HepG2 (cell line): ENCODE measurements at regions not wholly inside any gene's neighbourhood (a gene's known extent, or its start where the extent isn't known, plus 50 kb on each side); places are given as distances from the start of the nearest gene placed in this dataset.

Experiments used
- ATAC-seq: fragments of 200-7000 bp; cut with Tn5 transposase; 3 replicates; pipeline ENCODE4 v1.9.1; 2020; ENCODE audit warnings: mild to moderate bottlenecking, moderate library complexity
- BruUV-seq: library from RNA; stranded (reverse); fragments of 400-500 nt; replicated peaks from 2 replicates; lab custom pipeline; 2021; lab: Mats Ljungman, UMichigan
- CTCF ChIA-PET: fragments of 300-600 bp; formaldehyde crosslinking; extraction: SDS; loops from one replicate; lab custom pipeline; 2021; ENCODE audit warnings: low total read pairs, inconsistent platforms, low intra/inter-chr PET ratio; lab: Yijun Ruan, JAX
- POLR2A ChIA-PET: fragments of 350-600 bp; sonication (Branson Sonifier 250); formaldehyde crosslinking; loops from one replicate; lab custom pipeline; 2020; ENCODE audit warnings: antibody characterized with exemption, inconsistent platforms; lab: Yijun Ruan, JAX
- DNase-seq: peaks from one replicate; pipeline ENCODE4 v3.0.0-alpha.2; 2015; ENCODE audit warnings: low spot score
- FAIRE-seq: peaks from 3 replicates; lab custom pipeline; 2011; peaks lifted over from hg19 to GRCh38; lab: Jason Lieb, UNC
- H2AFZ ChIP-seq: one replicate; pipeline ENCODE4 v1.6.1; 2011; ENCODE audit warnings: low read length, inconsistent platforms
- H3K27ac ChIP-seq: fragments of 300-600 bp; 3 replicates; pipeline ENCODE4 v1.8.0; 2011; ENCODE audit warnings: mixed run types, mild to moderate bottlenecking, mixed read lengths, low read length, inconsistent platforms; ENCODE audit not compliant: insufficient read depth; ENCODE audit errors: extremely low read length
- H3K27me3 ChIP-seq, 2 experiments: fragments of 200-600 bp in 1 of 2; 2 replicates in 1 of 2; 3 replicates in 1 of 2; pipeline versions ENCODE4 v1.6.0 to v1.8.0; 2011; ENCODE audit warnings: low read length in 2 of 2, mild to moderate bottlenecking in 2 of 2, moderate library complexity in 2 of 2, inconsistent platforms in 1 of 2; ENCODE audit not compliant: insufficient read depth in 2 of 2, control insufficient read depth in 1 of 2
- H3K36me3 ChIP-seq, 2 experiments: fragments of 200-600 bp in 1 of 2; replicated peaks in 1 of 2; 2 replicates in 1 of 2; 3 replicates in 1 of 2; pipeline versions ENCODE4 v1.5.1 to v1.8.0; 2011; ENCODE audit warnings: low read length in 2 of 2, inconsistent platforms in 1 of 2; ENCODE audit not compliant: insufficient read depth in 2 of 2, control insufficient read depth in 1 of 2
- H3K4me1 ChIP-seq: 2 replicates; pipeline ENCODE4 v1.5.1; 2012; ENCODE audit warnings: low read length, inconsistent platforms; ENCODE audit not compliant: insufficient read depth
- H3K4me2 ChIP-seq: 2 replicates; pipeline ENCODE4 v1.6.0; 2011; ENCODE audit warnings: low read depth, low read length, inconsistent platforms
- H3K4me3 ChIP-seq, 3 experiments: fragments of 200-600 bp in 1 of 3; sonication (generic), shearing (Covaris generic) in 1 of 3; replicated peaks in 1 of 3; 2 replicates each; pipeline ENCODE4 v1.5.1; 2011 to 2016; ENCODE audit warnings: low read length in 3 of 3, inconsistent platforms in 2 of 3, low read depth in 2 of 3, mild to moderate bottlenecking in 2 of 3, control low read depth in 1 of 3, mixed read lengths in 1 of 3; ENCODE audit not compliant: insufficient read depth in 1 of 3
- H3K79me2 ChIP-seq: one replicate; pipeline ENCODE4 v1.6.1; 2011; ENCODE audit warnings: low read length, inconsistent platforms; ENCODE audit not compliant: insufficient read depth
- H3K9ac ChIP-seq: 2 replicates; pipeline ENCODE4 v1.6.0; 2011; ENCODE audit warnings: mild to moderate bottlenecking, low read depth, low read length, inconsistent platforms; ENCODE audit not compliant: insufficient read depth
- H3K9me3 ChIP-seq: 2 replicates; pipeline ENCODE4 v1.5.1; 2012; ENCODE audit warnings: mild to moderate bottlenecking, low read length
- H4K20me1 ChIP-seq: 2 replicates; pipeline ENCODE4 v1.6.0; 2011; ENCODE audit warnings: inconsistent platforms, mild to moderate bottlenecking, low read length, moderate library complexity; ENCODE audit not compliant: insufficient read depth
- AHR ChIP-seq: IDR thresholded peaks from 2 replicates; pipeline ENCODE4 v1.6.1; 2018; ENCODE audit warnings: missing genetic modification reagents, missing compliant biosample characterization
- CREBL2 ChIP-seq: sonication (generic); formaldehyde crosslinking; IDR thresholded peaks from 2 replicates; pipeline ENCODE4 v1.8.1; 2023; ENCODE audit warnings: missing genetic modification reagents, mild to moderate bottlenecking, borderline replicate concordance
- ZBTB40 ChIP-seq, 2 experiments: fragments of 450-650 bp in 1 of 2; sonication (generic) in 1 of 2; formaldehyde crosslinking in 1 of 2; IDR thresholded peaks; 2 replicates each; pipeline versions ENCODE4 v1.6.1 to v1.8.0; 2016 to 2022; ENCODE audit warnings: antibody characterized with exemption in 1 of 2, mild to moderate bottlenecking in 1 of 2, missing genetic modification reagents in 1 of 2
- ZFY ChIP-seq: sonication (generic); formaldehyde crosslinking; IDR thresholded peaks from 2 replicates; pipeline ENCODE4 v1.4.0; 2020; ENCODE audit warnings: missing genetic modification reagents
- ZNF331 ChIP-seq: sonication (generic); formaldehyde crosslinking; IDR thresholded peaks from 2 replicates; pipeline ENCODE4 v1.4.0; 2020; ENCODE audit warnings: missing genetic modification reagents
- ZNF484 ChIP-seq: sonication (generic); formaldehyde crosslinking; IDR thresholded peaks from 2 replicates; pipeline ENCODE4 v1.5.1; 2020; ENCODE audit warnings: mild to moderate bottlenecking, low read depth, missing genetic modification reagents, borderline replicate concordance
- whole genome bisulfite sequencing: methylation state at CpG from one replicate; pipeline ENCODE4 v1.1.6; 2017; ENCODE audit warnings: low lambda C conversion rate; 5-methylcytosine and 5-hydroxymethylcytosine counted together
- in situ Hi-C: cut with HindIII; loops from 2 replicates; pipeline ENCODE4 v1.10.0; 2017; ENCODE audit warnings: low pct_unique_long_range_greater_than_20kb; ENCODE audit not compliant: extremely low pct_ligation_motif_present
- intact Hi-C: fragments of 100-400 bp; cut with micrococcal nuclease; formaldehyde crosslinking; loops from one replicate; pipeline ENCODE4 v1.10.0; 2022; ENCODE audit not compliant: unreplicated experiment

GRCh38 chr6:170102582-170103481 lies 188.0 kb downstream of the DLL1 start:
- no peaks in the 10 kb centered on the region for H3K79me2 ChIP-seq
- no peaks in the 10 kb centered on the region for H3K36me3 ChIP-seq
- CTCF ChIA-PET, result no interaction called here
- FAIRE-seq (no peak), DNase-seq (no peak), ATAC-seq (no peak)
- no peaks in the 10 kb centered on the region for H3K4me1 ChIP-seq
- no peak overlapping the region for H3K27ac ChIP-seq
- intact Hi-C loops (no loop called here), in situ Hi-C loops (no loop called here)
- no peaks in the 10 kb centered on the region for H4K20me1 ChIP-seq
- H3K4me2 ChIP-seq, result no peak overlapping the region
- no peak overlapping the region for H3K9ac ChIP-seq
- H3K4me3 ChIP-seq, result no peak overlapping the region
- WGBS, result 48% methylated on average over 26 of the region's 30 CpGs
- POLR2A ChIA-PET, result no interaction called here
- H2AFZ ChIP-seq, result no peak overlapping the region
- BruUV-seq, result no TSS peak
- H3K9me3 ChIP-seq, result no peaks in the 10 kb centered on the region; the same call in none of the 2 replicates
- peaks cover 21 to 72% of the 10 kb centered on the region in 2 experiments for H3K27me3 ChIP-seq
- TF ChIP-seq AHR (CRISPR knock-in tag), result no peak
- no peak for TF ChIP-seq ZNF331 (CRISPR knock-in tag)
- no peak for TF ChIP-seq ZNF484 (CRISPR knock-in tag)
- TF ChIP-seq ZBTB40 (IDR thresholded peaks at IDR 0.05), result no peak
- no peak for TF ChIP-seq ZBTB40 (CRISPR knock-in tag; IDR thresholded peaks at IDR 0.05)
- TF ChIP-seq CREBL2 (CRISPR knock-in tag), result no peak
- TF ChIP-seq ZFY (CRISPR knock-in tag), result no peak
